ENCODE measurements at regions not wholly inside any gene's neighbourhood (a gene's known extent, or its start where the extent isn't known, plus 50 kb on each side); places are given as distances from the start of the nearest gene placed in this dataset.

DNA sequence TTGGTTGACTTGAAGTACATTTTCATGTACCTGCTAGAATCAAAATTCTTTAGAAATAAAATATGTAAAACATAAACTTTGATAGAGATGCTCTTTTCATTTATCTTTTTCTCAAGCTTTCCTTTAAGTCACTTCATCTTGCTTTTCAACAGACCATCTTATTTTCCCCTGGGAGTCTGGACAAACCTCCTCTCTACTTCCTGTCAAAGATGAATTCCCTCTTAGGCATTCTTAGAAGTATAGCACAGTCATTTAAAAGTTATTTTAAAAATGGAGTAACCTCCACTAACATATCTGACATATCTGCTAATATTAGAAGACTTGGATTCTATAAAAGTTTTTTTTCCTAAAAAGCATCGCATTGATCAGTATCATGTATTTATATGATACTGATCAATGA is 84.8 kb upstream of the PAX6 start:
- H3K27me3 ChIP-seq, result no peaks in the 10 kb centered on the region
- H3K4me1 ChIP-seq, result no peaks in the 10 kb centered on the region
- H3K4me3 ChIP-seq, result no peak overlapping the region
- DNase-seq, result no peak
- H3K27ac ChIP-seq, result no peak overlapping the region
- no peak for TF ChIP-seq CTCF (IDR thresholded peaks at IDR 0.05)
- no peaks in the 10 kb centered on the region for H3K9me3 ChIP-seq
- no peaks in the 10 kb centered on the region for H3K36me3 ChIP-seq

DNA sequence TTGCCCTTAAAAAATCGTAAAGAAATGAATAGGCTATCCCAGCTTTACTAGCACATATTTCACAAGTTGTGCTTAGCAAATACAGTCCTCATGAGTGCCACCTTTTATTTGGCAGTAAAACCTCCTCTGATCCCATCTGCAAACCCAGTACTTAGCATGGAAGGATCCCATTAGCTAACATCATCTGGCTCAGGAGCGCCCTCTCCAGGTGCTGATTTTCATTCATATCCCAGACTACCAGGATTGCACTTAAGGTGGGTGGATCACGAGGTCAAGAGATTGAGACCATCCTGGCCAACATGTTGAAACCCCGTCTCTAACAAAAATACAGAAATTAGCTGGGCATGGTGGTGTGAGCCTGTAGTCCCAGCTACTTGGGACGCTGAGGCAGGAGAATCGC is 76.1 kb upstream of the PAX6 start:
- H3K4me3 ChIP-seq, result no peak overlapping the region
- H3K27me3 ChIP-seq, result no peaks in the 10 kb centered on the region
- no peaks in the 10 kb centered on the region for H3K9me3 ChIP-seq
- H3K36me3 ChIP-seq, result no peaks in the 10 kb centered on the region
- H3K4me1 ChIP-seq, result no peaks in the 10 kb centered on the region
- DNase-seq, result no peak
- no peak overlapping the region for H3K27ac ChIP-seq
- TF ChIP-seq POLR2A (IDR thresholded peaks at IDR 0.05) (no peak), CTCF (IDR thresholded peaks at IDR 0.05) (no peak)

- no peaks in the 10 kb centered on the region for H3K9me3 ChIP-seq
- H3K4me3 ChIP-seq, result no peak overlapping the region
- DNase-seq, result no peak
- no peaks in the 10 kb centered on the region for H3K36me3 ChIP-seq
- no peak overlapping the region for H3K27ac ChIP-seq
- no peaks in the 10 kb centered on the region for H3K27me3 ChIP-seq
- TF ChIP-seq POLR2A (IDR thresholded peaks at IDR 0.05) (no peak), CTCF (IDR thresholded peaks at IDR 0.05) (no peak)
- no peaks in the 10 kb centered on the region for H3K4me1 ChIP-seq
Observed at GRCh38 chr11:31884080-31884479, 73.0 kb upstream of the PAX6 start.

- no peak for DNase-seq
- H3K9me3 ChIP-seq, result no peaks in the 10 kb centered on the region
- no peaks in the 10 kb centered on the region for H3K27me3 ChIP-seq
- no peaks in the 10 kb centered on the region for H3K36me3 ChIP-seq
- no peak overlapping the region for H3K4me3 ChIP-seq
- no peaks in the 10 kb centered on the region for H3K4me1 ChIP-seq
- no peak overlapping the region for H3K27ac ChIP-seq
- TF ChIP-seq POLR2A (IDR thresholded peaks at IDR 0.05), result no peak
- TF ChIP-seq CTCF (IDR thresholded peaks at IDR 0.05), result no peak
Observed at GRCh38 chr11:31883435-31883834, 72.3 kb upstream of the PAX6 start.

GRCh38 chr11:31882951-31883392 is 71.8 kb upstream of the PAX6 start:
- no peaks in the 10 kb centered on the region for H3K27me3 ChIP-seq
- TF ChIP-seq POLR2A (IDR thresholded peaks at IDR 0.05) (no peak), CTCF (IDR thresholded peaks at IDR 0.05) (no peak)
- no peak for DNase-seq

GRCh38 chr11:31881825-31882224 is 70.7 kb upstream of the PAX6 start:
- no peak overlapping the region for H3K4me3 ChIP-seq
- no peaks in the 10 kb centered on the region for H3K27me3 ChIP-seq
- no peak for TF ChIP-seq POLR2A (IDR thresholded peaks at IDR 0.05)
- no peak for TF ChIP-seq CTCF (IDR thresholded peaks at IDR 0.05)
- no peaks in the 10 kb centered on the region for H3K36me3 ChIP-seq
- no peaks in the 10 kb centered on the region for H3K4me1 ChIP-seq
- H3K9me3 ChIP-seq, result no peaks in the 10 kb centered on the region
- DNase-seq, result no peak
- no peak overlapping the region for H3K27ac ChIP-seq

More at GRCh38 chr11:31882951-31883392, 71.8 kb upstream of the PAX6 start:
- Histone ChIP-seq H3K9me3 (no peaks in the 10 kb centered on the region), H3K4me3 (no peak overlapping the region), H3K27ac (no peak overlapping the region), H3K4me1 (no peaks in the 10 kb centered on the region), H3K36me3 (no peaks in the 10 kb centered on the region)

Data from Peyer's patch (tissue), 4 donors.